NCI-H2081 treated with DMSO at 0.1 percent for 48 hours (cell line): ENCODE measurements at regions not wholly inside any gene's neighbourhood (a gene's known extent, or its start where the extent isn't known, plus 50 kb on each side); places are given as distances from the start of the nearest gene placed in this dataset.

ENCODE experiments used
- DNase-seq: peaks from one replicate; lab custom pipeline; 2025; lab: John Stamatoyannopoulos, UW

DNA sequence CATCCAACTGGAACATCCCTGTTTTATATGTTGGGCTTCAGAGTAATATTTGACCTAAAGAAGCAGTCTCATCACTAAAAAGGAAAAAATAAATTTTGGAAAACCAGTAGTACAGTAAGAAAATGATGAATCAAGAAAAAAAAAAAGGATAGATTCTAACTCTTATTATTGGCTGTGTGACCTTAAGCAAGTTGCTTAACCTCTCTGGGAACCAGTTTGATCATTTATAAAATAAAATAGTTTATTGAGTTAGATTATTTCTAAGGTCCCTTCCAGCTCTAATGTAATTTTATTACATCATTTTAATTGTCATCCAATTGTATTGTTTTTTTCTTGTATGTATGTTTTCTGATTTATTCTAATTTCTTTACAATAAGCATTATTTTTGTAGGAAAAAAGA lies 127.0 kb downstream of the PRELID2 start:
- DNase-seq, result no peak

- DNase-seq, result no peak
Measured at GRCh38 chr5:145704724-145705123, 130.4 kb downstream of the PRELID2 start.

- DNase-seq, result no peak
Measured at GRCh38 chr5:145703856-145704255, 131.3 kb downstream of the PRELID2 start.

DNA sequence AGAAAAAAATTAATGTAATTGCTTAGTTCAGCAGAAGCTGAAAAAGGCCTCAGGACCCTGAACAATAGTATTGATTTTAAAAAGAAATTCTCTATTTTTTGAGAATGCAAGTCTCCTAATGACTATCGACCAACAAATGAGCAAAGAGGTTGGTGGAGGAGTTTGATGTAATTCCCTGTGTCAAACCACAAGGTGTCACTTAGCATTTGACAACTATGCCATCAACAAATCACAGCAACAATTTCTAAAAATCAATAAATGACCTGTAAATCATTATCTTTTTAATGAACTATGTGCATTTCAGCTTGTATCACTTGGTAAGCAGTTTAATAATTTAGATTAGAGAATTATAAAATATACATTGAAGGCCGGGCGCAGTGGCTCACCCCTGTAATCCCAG lies 133.7 kb downstream of the PRELID2 start:
- no peak for DNase-seq

DNA sequence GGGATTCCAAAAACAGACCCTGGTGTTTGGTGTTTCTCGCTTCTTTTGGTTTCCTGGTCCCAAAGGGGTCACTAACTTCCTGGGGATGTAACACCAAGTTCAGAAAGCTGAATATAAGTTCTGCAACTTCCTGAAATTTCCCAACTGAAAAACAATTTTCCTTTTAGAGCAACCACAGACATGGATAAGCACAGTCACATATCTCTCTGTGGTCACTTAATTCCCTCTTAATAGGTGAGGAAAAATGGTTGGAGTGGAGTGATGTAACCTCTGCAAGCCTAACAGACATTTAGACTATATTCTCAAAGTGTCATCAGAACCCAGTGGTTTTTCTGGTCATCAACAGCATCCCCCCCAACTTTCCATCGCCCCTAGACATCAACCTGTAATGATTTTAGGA lies 135.3 kb downstream of the PRELID2 start:
- DNase-seq, result no peak

DNA sequence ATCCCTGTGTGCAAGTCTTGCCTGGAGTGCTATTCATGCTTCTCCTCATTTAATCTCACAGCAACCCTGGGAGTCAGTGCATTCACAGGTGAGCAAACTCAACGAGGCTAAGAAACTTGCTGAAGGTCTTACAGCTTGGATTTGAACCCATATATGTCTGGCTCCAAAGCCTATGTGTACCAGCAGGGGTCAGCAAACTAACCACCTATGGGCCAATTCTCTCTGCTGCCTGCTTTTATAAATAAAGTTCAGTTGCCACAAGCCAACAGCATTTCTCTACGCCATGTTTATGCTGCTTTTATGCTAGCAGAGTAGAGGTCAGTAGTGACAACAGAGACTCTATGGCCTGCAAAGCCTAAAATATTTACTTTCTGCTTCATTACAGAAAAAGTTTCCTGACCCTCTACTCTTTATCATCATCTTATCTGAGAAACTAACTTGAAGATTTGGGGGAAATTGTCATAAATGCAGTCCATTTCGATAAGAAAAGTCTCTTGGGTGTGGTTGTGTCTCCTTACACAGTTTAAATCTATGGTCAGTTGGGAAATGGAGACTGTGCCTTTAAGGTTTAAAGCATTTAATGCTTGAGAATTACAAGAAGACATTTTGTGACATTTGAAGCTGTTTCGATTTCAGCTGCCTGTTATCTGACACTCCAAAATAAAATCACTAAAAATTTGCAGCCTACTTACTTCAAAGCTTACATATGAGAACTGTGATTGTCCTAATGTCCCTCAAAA lies 137.7 kb downstream of the PRELID2 start:
- DNase-seq, result no peak

DNA sequence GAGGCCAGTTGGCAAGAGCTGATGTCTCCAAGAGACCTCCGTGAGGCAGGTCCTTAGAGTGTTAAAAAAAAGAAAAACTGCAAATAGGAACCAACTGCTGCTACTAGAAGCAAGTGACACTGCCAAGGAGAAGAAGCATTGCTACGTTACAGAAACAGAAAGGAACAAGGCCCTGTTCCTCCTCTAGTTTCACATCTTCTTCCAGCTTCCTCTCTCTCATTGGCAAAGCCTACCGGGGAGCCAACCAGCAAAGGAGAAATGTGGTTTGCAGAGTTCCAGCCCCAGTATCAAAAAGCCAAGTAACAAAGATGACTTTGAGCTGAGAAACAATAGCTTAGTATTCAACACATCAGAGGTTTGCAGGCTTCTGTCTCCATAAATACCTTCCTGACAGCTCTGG lies 145.9 kb downstream of the PRELID2 start:
- no peak for DNase-seq

GRCh38 chr5:145687943-145688342 lies 147.2 kb downstream of the PRELID2 start:
- DNase-seq, result no peak

DNA sequence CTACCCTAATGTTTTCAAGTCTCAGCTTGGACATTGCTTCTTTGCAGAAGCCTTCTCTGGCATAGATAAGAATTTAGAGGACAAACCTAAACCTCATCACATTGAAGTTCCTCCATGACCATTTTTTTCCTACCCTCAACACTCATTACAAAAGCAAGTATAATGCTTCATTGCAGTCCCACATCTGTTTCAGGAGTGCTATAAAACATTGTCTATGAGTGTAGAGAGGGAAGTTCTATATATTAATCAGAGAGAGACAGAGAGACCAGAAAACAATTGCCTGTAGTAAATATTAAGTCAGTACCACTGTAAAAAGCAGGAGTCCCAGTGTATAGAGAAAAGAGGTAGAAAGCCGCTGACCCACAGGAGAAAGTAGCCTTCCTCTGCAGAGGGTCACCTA lies 149.7 kb downstream of the PRELID2 start:
- no peak for DNase-seq

DNA sequence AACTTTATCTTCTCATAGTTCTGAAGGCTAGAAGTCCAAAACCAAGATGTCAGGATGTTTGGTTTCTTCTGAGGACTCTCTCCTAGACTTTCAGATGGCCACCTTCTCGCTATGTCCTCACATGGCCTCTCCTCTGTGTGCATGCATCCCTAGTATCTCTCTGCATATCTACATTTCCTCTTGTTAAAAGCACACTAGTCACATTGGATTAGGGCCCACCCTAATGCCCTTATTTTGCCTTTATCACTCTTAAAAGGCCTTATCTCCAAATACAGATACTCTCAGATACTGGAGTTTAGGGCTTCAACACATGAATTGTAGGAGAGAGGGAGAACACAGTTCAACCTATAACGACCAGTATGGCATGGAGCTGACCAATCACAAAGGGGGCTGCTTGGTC lies 151.7 kb downstream of the PRELID2 start:
- DNase-seq, result no peak

- DNase-seq, result no peak
Measured at GRCh38 chr5:145682197-145682899, 152.8 kb downstream of the PRELID2 start.

DNA sequence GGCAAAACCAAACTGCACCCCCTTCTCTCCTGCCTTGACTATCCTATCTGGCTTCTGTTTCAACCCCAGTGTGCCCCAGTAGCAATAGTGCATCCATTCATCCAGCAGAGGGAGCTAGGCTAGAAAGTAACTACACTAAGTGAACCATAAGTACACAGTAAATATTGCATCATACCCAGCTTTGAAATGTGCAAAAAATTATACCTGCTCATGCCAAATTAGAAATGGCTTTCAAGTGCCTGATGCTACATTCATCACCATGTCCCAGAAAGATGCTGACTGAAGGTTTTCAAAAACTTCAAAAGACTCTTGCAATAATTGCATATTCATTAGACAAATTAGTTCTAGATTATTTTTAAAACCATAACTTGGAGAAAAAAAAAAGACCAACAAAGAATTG lies 153.5 kb downstream of the PRELID2 start:
- DNase-seq, result peak; percentile 29

GRCh38 chr5:145681216-145681615 lies 153.9 kb downstream of the PRELID2 start:
- no peak for DNase-seq

GRCh38 chr5:145680767-145681166 lies 154.4 kb downstream of the PRELID2 start:
- no peak for DNase-seq

DNA sequence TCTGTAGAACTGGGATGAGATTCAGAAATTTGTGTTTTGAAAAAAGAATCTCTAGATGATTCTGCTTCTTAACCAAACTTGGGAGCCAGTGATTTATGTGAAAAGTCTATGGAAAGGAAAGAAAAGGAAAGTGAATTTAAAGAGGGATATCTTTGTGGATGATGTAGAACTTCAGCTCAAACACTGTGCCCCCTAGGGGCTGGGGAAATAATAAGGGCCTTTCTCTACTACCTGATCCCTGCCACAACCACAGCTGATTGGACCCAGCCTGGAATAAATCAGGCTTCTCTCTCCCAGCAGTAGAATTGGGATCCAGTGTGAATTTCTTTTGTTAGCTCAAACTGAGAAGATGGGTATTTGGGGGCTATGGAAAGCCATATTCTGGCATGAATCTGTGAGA lies 155.0 kb downstream of the PRELID2 start:
- DNase-seq, result no peak

- DNase-seq, result no peak
Measured at GRCh38 chr5:145678255-145678654, 156.9 kb downstream of the PRELID2 start.

DNA sequence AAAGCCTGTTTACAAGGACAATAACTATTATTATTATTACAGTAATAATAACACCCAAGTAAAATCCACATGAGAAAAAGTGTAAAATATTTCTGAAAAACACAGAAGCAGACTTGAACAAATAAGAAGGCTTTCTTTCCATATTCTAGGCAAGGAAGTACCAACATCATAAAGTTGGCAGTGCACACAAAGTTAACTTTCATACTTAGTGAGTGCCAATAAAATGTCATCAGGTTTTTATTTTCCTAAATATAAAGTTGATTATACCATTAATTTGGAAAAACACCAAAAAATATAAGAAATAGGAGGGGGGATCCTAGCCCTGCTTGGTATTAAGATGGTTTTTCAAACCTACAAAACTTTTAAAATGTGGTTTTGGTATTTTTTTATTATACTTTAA lies 161.4 kb downstream of the PRELID2 start:
- DNase-seq, result no peak

- DNase-seq, result no peak
Measured at GRCh38 chr5:145668714-145669113, 166.4 kb downstream of the PRELID2 start.

GRCh38 chr5:145667742-145668141 lies 167.4 kb downstream of the PRELID2 start:
- DNase-seq, result no peak

DNA sequence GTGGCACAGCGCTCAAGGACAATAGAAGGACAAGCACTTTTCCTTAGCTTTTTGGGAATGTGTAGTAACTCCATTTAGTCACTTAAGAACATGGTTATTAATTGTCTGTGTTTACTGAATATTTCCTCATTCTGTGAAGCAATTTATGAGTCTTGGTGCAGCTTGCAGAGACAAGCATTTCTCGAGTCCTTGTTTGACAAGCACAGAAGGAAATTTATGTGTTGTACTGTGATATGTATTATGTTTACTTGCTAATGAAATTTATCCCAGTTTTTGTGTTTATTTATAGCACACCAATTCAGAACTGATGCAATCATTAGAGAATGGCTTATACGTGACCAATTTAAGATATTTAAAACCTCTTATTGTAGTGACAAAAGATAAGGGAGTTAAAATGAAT lies 168.6 kb downstream of the PRELID2 start:
- no peak for DNase-seq

DNA sequence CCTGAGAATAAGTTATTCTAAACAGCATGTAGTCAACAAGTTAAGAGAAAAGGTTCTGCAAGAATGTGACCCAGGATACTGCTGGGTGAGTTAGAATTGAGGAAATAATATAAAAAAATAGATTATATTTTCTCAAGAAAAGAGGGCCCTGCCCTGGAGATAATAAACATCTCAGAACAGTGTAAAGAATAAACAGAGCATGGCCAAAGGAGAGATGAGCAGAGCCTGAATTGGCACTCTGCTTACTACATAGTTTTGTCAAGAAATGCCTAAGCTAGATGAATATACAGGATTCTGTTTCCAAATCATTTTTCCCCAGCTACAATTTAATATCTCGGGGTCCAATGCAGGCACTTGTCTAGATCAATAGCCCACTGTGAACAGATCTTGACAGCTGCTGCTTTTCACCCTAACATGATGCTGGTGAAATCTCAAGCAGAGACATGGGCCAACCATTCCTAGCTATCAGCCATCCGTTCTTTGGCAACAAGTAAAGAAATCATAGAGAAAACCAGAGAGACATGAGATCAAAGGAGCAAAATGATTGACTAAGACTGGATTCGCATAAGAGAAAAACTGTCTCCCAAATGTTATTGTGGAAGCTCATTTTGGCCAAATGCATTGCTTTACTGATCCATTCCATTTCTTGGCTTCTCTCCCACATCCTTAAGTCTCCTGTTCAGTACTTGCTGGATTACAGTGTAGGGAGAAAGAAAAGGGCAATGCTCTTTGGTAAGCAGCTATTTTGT lies 173.2 kb downstream of the PRELID2 start:
- no peak for DNase-seq

DNA sequence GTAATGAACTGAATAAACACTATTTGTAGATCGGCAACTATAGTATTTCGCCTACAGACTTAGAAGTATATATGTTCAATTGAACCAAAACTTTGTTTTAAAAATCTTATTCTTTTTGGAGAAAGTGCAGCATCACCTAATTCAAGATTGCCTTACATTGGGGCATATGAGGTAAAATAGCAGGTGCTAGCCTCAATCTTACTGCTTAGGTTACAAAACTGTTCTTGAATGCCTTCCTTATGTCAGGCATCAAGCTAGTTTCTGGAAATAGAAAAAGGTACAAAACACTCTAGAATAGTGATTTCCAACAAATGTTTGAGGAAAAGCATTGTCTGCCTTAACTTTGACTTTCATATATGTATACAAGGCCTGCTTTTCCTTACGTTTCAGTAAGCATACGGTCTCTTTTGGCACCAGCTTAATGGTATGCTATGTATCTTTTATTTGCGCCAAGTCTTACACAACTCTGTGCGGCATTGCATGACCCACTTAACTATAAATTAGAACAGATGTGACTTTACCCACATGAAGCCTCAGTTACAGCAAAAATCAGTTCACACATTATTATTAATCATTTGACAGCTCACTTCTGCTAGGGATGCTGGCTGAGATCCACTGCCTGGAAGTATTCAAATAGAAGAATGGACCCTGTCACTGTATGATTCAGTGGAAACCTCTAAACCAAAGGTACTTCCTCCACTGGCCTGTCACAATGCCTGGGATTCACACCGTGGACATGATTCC lies 174.1 kb downstream of the PRELID2 start:
- DNase-seq, result no peak
